HepG2 (cell line): ENCODE measurements at regions not wholly inside any gene's neighbourhood (a gene's known extent, or its start where the extent isn't known, plus 50 kb on each side); places are given as distances from the start of the nearest gene placed in this dataset.

Source experiments
- ATAC-seq: fragments of 200-7000 bp; cut with Tn5 transposase; 3 replicates; pipeline ENCODE4 v1.9.1; 2020; ENCODE audit warnings: mild to moderate bottlenecking, moderate library complexity
- BruUV-seq: library from RNA; stranded (reverse); fragments of 400-500 nt; replicated peaks from 2 replicates; lab custom pipeline; 2021; lab: Mats Ljungman, UMichigan
- CTCF ChIA-PET: fragments of 300-600 bp; formaldehyde crosslinking; extraction: SDS; loops from one replicate; lab custom pipeline; 2021; ENCODE audit warnings: low total read pairs, inconsistent platforms, low intra/inter-chr PET ratio; lab: Yijun Ruan, JAX
- POLR2A ChIA-PET: fragments of 350-600 bp; sonication (Branson Sonifier 250); formaldehyde crosslinking; loops from one replicate; lab custom pipeline; 2020; ENCODE audit warnings: antibody characterized with exemption, inconsistent platforms; lab: Yijun Ruan, JAX
- DNase-seq: peaks from one replicate; pipeline ENCODE4 v3.0.0-alpha.2; 2015; ENCODE audit warnings: low spot score
- FAIRE-seq: peaks from 3 replicates; lab custom pipeline; 2011; peaks lifted over from hg19 to GRCh38; lab: Jason Lieb, UNC
- H2AFZ ChIP-seq: one replicate; pipeline ENCODE4 v1.6.1; 2011; ENCODE audit warnings: low read length, inconsistent platforms
- H3K27ac ChIP-seq: fragments of 300-600 bp; 3 replicates; pipeline ENCODE4 v1.8.0; 2011; ENCODE audit warnings: mixed run types, mild to moderate bottlenecking, mixed read lengths, low read length, inconsistent platforms; ENCODE audit not compliant: insufficient read depth; ENCODE audit errors: extremely low read length
- H3K27me3 ChIP-seq, 2 experiments: fragments of 200-600 bp in 1 of 2; 2 replicates in 1 of 2; 3 replicates in 1 of 2; pipeline versions ENCODE4 v1.6.0 to v1.8.0; 2011; ENCODE audit warnings: low read length in 2 of 2, mild to moderate bottlenecking in 2 of 2, moderate library complexity in 2 of 2, inconsistent platforms in 1 of 2; ENCODE audit not compliant: insufficient read depth in 2 of 2, control insufficient read depth in 1 of 2
- H3K36me3 ChIP-seq, 2 experiments: fragments of 200-600 bp in 1 of 2; replicated peaks in 1 of 2; 2 replicates in 1 of 2; 3 replicates in 1 of 2; pipeline versions ENCODE4 v1.5.1 to v1.8.0; 2011; ENCODE audit warnings: low read length in 2 of 2, inconsistent platforms in 1 of 2; ENCODE audit not compliant: insufficient read depth in 2 of 2, control insufficient read depth in 1 of 2
- H3K4me1 ChIP-seq: 2 replicates; pipeline ENCODE4 v1.5.1; 2012; ENCODE audit warnings: low read length, inconsistent platforms; ENCODE audit not compliant: insufficient read depth
- H3K4me2 ChIP-seq: 2 replicates; pipeline ENCODE4 v1.6.0; 2011; ENCODE audit warnings: low read depth, low read length, inconsistent platforms
- H3K4me3 ChIP-seq, 3 experiments: fragments of 200-600 bp in 1 of 3; sonication (generic), shearing (Covaris generic) in 1 of 3; replicated peaks in 1 of 3; 2 replicates each; pipeline ENCODE4 v1.5.1; 2011 to 2016; ENCODE audit warnings: low read length in 3 of 3, inconsistent platforms in 2 of 3, low read depth in 2 of 3, mild to moderate bottlenecking in 2 of 3, control low read depth in 1 of 3, mixed read lengths in 1 of 3; ENCODE audit not compliant: insufficient read depth in 1 of 3
- H3K79me2 ChIP-seq: one replicate; pipeline ENCODE4 v1.6.1; 2011; ENCODE audit warnings: low read length, inconsistent platforms; ENCODE audit not compliant: insufficient read depth
- H3K9ac ChIP-seq: 2 replicates; pipeline ENCODE4 v1.6.0; 2011; ENCODE audit warnings: mild to moderate bottlenecking, low read depth, low read length, inconsistent platforms; ENCODE audit not compliant: insufficient read depth
- H3K9me3 ChIP-seq: 2 replicates; pipeline ENCODE4 v1.5.1; 2012; ENCODE audit warnings: mild to moderate bottlenecking, low read length
- H4K20me1 ChIP-seq: 2 replicates; pipeline ENCODE4 v1.6.0; 2011; ENCODE audit warnings: inconsistent platforms, mild to moderate bottlenecking, low read length, moderate library complexity; ENCODE audit not compliant: insufficient read depth
- BCL6 ChIP-seq: IDR thresholded peaks from 2 replicates; pipeline ENCODE4 v1.6.1; 2016; ENCODE audit warnings: missing genetic modification reagents, missing compliant biosample characterization
- BRF2 ChIP-seq: sonication (generic); formaldehyde crosslinking; IDR thresholded peaks from 2 replicates; pipeline ENCODE4 v1.8.1; 2022; ENCODE audit warnings: mild to moderate bottlenecking, missing genetic modification reagents
- HNRNPL ChIP-seq: fragments of 200-400 bp; formaldehyde crosslinking; IDR thresholded peaks from 2 replicates; pipeline ENCODE4 v1.6.1; 2017; ENCODE audit warnings: mild to moderate bottlenecking, low read depth, low read length
- MLX ChIP-seq: IDR thresholded peaks from 2 replicates; pipeline ENCODE4 v1.6.1; 2016
- NFIC ChIP-seq: IDR thresholded peaks from 2 replicates; pipeline ENCODE4 v1.6.1; 2012; ENCODE audit warnings: mild to moderate bottlenecking, low read length, inconsistent platforms
- NONO ChIP-seq, 2 experiments: fragments of 450-650 bp in 1 of 2; sonication (generic) in 1 of 2; formaldehyde crosslinking in 1 of 2; IDR thresholded peaks in 1 of 2; conservative IDR thresholded peaks in 1 of 2; 2 replicates each; pipeline versions ENCODE4 v1.6.1 to v1.8.0; 2017 to 2022; ENCODE audit warnings: mild to moderate bottlenecking in 1 of 2, missing genetic modification reagents in 1 of 2, moderate library complexity in 1 of 2
- NR2C2 ChIP-seq: sonication (generic); formaldehyde crosslinking; IDR thresholded peaks from 2 replicates; pipeline ENCODE4 v1.4.0; 2020; ENCODE audit warnings: missing genetic modification reagents, mild to moderate bottlenecking, moderate library complexity, borderline replicate concordance
- PHF5A ChIP-seq: IDR thresholded peaks from one replicate; pipeline ENCODE4 v1.6.1; 2018; ENCODE audit warnings: low read depth, missing genetic modification reagents; ENCODE audit not compliant: unreplicated experiment
- REXO4 ChIP-seq: sonication (generic); formaldehyde crosslinking; IDR thresholded peaks from 2 replicates; pipeline ENCODE4 v1.8.0; 2022; ENCODE audit warnings: missing genetic modification reagents, mild to moderate bottlenecking, borderline replicate concordance
- ZBTB14 ChIP-seq: sonication (generic); formaldehyde crosslinking; IDR thresholded peaks from 2 replicates; pipeline ENCODE4 v1.4.0; 2020; ENCODE audit warnings: missing genetic modification reagents
- ZNF263 ChIP-seq: sonication (generic); formaldehyde crosslinking; IDR thresholded peaks from 2 replicates; pipeline ENCODE4 v1.4.0; 2020; ENCODE audit warnings: missing genetic modification reagents
- ZNF570 ChIP-seq: sonication (generic); formaldehyde crosslinking; IDR thresholded peaks from 2 replicates; pipeline ENCODE4 v1.4.0; 2020; ENCODE audit warnings: mild to moderate bottlenecking, missing genetic modification reagents, borderline replicate concordance
- ZNF609 ChIP-seq: sonication (generic); formaldehyde crosslinking; IDR thresholded peaks from 2 replicates; pipeline ENCODE4 v1.4.0; 2020; ENCODE audit warnings: mild to moderate bottlenecking, missing genetic modification reagents, borderline replicate concordance
- ZNF672 ChIP-seq: sonication (generic); formaldehyde crosslinking; IDR thresholded peaks from 2 replicates; pipeline ENCODE4 v1.8.1; 2022; ENCODE audit warnings: missing genetic modification reagents
- ZNF770 ChIP-seq: sonication (generic); formaldehyde crosslinking; IDR thresholded peaks from 2 replicates; pipeline ENCODE4 v1.5.0; 2020; ENCODE audit warnings: mild to moderate bottlenecking, missing genetic modification reagents
- ZSCAN20 ChIP-seq: sonication (generic); formaldehyde crosslinking; IDR thresholded peaks from 2 replicates; pipeline ENCODE4 v1.4.0; 2020; ENCODE audit warnings: missing genetic modification reagents, mild to moderate bottlenecking, borderline replicate concordance
- WGBS: methylation state at CpG from one replicate; pipeline ENCODE4 v1.1.6; 2017; ENCODE audit warnings: low lambda C conversion rate; 5-methylcytosine and 5-hydroxymethylcytosine counted together
- in situ Hi-C: cut with HindIII; loops from 2 replicates; pipeline ENCODE4 v1.10.0; 2017; ENCODE audit warnings: low pct_unique_long_range_greater_than_20kb; ENCODE audit not compliant: extremely low pct_ligation_motif_present
- intact Hi-C: fragments of 100-400 bp; cut with micrococcal nuclease; formaldehyde crosslinking; loops from one replicate; pipeline ENCODE4 v1.10.0; 2022; ENCODE audit not compliant: unreplicated experiment

GRCh38 chr18:10387399-10387798 is 67.0 kb upstream of the APCDD1 start:
- H3K4me2 ChIP-seq, result no peak overlapping the region
- no peaks in the 10 kb centered on the region for H3K79me2 ChIP-seq
- H2AFZ ChIP-seq, result no peak overlapping the region
- CTCF ChIA-PET, result no interaction called here
- no peak overlapping the region for H3K4me3 ChIP-seq
- H3K4me1 ChIP-seq, result no peaks in the 10 kb centered on the region
- in situ Hi-C loops, result no loop called here
- no peaks in the 10 kb centered on the region for H4K20me1 ChIP-seq
- H3K9ac ChIP-seq, result no peak overlapping the region
- H3K27me3 ChIP-seq, result peaks cover 0 to 2% of the 10 kb centered on the region in 2 experiments; a peak in 1 of 5 replicates
- DNase-seq, result no peak
- H3K9me3 ChIP-seq, result no peaks in the 10 kb centered on the region
- no peak for ATAC-seq
- no TSS peak for BruUV-seq
- POLR2A ChIA-PET, result no interaction called here
- H3K27ac ChIP-seq, result no peak overlapping the region
- H3K36me3 ChIP-seq, result no peaks in the 10 kb centered on the region
- intact Hi-C loops, result no loop called here
- FAIRE-seq, result no peak
- 14% methylated on average over 3 of the region's 3 CpGs for WGBS
- no peak for TF ChIP-seq ZNF609
- no peak for TF ChIP-seq NR2C2 (CRISPR knock-in tag)
- no peak for TF ChIP-seq MLX (CRISPR knock-in tag)
- TF ChIP-seq ZNF672, result no peak
- TF ChIP-seq ZNF570 (CRISPR knock-in tag), result no peak
- TF ChIP-seq ZNF263, result no peak
- no peak for TF ChIP-seq REXO4 (CRISPR knock-in tag)
- no peak for TF ChIP-seq HNRNPL
- no peak for TF ChIP-seq ZSCAN20 (CRISPR knock-in tag)
- no peak for TF ChIP-seq NFIC
- TF ChIP-seq NONO (IDR thresholded peaks at IDR 0.05), result no peak
- no peak for TF ChIP-seq NONO (CRISPR knock-in tag; conservative IDR thresholded peaks at IDR 0.05)
- no peak for TF ChIP-seq ZNF770 (CRISPR knock-in tag)
- TF ChIP-seq BRF2 (CRISPR knock-in tag), result no peak
- no peak for TF ChIP-seq ZBTB14
- no peak for TF ChIP-seq PHF5A (CRISPR knock-in tag)
- no peak for TF ChIP-seq BCL6
